Stimulated activated CD4-positive, alpha-beta T cell treated with anti-CD3 and anti-CD28 coated beads, Interleukin-12 subunit alpha, Interleukin-12 subunit beta, amount 100 ng/mL, for 24 hours (primary cell): ENCODE measurements at regions not wholly inside any gene's neighbourhood (a gene's known extent, or its start where the extent isn't known, plus 50 kb on each side); places are given as distances from the start of the nearest gene placed in this dataset.

Experiments
- DNase-seq, 2 experiments: peaks; one replicate each; pipeline ENCODE4 v3.0.0-alpha.2; 2020; ENCODE audit warnings: low read depth in 2 of 2

GRCh38 chr2:58669998-58670397 is 428.9 kb upstream of the FANCL start:
- DNase-seq, result no peak

GRCh38 chr2:58667137-58667774 is 426.1 kb upstream of the FANCL start:
- DNase-seq, result no peak

- DNase-seq, result no peak
Measured at GRCh38 chr2:58666323-58666970, 425.3 kb upstream of the FANCL start.

DNA sequence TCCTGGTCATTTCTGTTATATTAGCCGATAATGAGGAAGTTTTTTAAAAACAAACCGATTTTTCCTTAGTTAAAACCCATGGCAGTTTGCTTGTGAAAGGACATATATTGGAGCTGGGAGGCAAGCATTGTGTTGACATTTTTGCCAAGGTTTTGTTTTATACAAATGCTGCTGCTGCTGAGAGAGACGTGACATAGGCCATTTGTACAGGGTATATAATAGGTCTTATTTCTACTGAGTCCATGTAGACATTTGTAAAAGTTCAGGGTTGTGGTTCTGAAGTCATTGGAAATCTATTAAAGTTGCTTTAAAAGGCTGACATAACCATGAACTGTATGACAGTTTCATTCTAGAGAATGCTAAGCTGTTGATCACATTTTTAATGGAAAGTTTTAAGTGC is 424.0 kb upstream of the FANCL start:
- no peak for DNase-seq

DNA sequence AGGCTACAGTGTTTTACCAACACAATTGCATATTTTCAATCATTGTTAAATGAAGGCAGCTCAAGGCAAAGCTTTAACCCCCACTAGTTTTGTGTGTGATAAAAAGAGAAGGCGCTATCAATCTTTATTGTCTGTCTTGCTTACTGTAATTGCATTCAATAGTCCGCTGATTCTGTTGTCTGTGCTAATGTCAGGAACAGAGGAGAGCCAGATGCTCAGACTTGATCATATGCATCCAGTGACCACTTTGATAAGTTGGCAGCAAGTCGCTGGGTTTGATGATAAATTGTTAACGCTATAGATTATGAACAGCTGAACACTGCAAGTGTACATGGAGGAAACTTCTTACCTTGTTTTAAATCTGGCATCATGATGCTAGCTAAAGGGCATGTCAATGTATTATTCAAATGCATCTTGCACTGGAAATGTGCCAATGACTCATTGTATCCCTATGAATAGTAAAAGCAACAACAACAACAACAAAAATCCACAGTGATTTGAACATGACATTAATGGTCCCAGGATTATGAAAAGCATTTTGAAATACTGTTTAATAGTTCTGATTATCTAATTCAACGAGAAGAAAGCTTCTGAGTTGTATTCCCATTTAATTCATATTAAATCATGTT is 423.5 kb upstream of the FANCL start:
- DNase-seq, result no peak

- DNase-seq, result no peak
Measured at GRCh38 chr2:58660046-58660445, 418.9 kb upstream of the FANCL start.

DNA sequence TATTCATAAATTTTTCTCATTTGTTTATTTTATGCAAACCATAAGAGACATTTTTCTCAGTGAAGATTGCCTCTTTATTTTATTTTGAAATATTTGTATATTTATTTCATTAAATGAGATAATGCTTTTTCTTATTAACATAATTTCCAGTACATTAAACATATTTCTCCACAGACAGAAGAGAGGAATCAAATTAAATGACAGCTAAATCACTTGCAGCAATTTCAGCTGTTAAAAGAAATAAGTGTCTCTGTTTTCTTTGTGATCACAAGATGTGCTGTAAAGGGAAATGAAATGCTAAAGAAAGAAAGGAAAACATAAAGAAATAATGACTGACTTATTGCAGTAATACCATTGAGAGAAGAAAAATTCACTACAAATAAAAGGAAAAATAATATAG is 414.0 kb upstream of the FANCL start:
- DNase-seq, result no peak

DNA sequence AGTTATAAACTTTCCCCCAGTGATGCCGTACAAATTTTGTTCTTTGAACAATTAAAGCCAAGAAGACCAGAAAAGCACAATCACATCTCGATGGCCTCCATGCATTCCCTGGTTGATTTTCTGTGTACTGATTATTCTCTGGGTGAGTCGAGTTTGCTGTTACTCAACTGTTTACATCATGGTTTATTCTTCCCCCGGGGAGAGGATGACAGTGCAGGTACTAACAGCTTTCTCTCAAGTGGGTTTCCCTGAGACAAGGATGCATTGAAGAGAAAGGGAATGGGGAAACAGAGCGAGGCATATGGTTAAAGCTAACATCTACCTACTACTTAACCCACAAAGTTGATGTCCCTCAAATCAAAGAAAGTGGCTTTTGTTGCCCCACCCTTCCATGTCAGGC is 410.8 kb upstream of the FANCL start:
- no peak for DNase-seq

DNA sequence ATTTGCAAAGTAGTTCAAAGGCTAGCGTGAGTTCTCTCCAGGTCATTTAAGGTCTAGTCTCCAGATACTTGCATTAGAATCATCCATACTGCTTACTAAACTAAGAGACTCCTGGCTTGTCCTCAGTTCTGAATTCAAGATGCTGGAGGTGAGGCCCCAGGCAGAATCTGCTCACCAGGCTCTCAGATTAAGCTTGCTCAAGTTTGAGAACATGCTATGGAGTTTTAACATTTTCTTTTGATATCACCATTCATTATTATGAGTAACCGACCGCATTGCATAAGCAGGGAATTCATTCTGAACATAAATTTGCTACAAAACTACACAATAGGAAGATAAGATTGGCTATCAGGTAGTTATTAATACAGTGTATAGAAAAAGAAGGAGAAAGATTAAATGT is 409.7 kb upstream of the FANCL start:
- DNase-seq, result no peak

DNA sequence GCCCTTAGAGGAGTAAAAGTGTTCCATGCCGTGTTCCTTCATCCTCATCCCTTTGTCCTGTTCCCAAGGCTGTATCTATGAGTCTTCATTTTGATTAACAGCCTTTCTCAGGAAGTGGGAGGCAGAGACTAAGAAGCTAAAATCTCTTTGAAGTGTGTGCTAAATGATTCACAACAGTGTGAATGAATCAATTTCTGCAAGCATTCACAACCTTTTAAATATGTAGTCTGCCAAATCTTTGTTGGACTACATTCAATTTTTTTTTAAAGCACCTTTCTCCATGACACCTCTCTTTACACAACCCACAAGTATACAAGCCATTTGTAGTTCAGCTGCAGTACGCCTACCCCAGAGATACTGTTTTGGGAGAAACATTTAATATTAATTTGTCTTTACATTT is 408.6 kb upstream of the FANCL start:
- DNase-seq, result no peak

DNA sequence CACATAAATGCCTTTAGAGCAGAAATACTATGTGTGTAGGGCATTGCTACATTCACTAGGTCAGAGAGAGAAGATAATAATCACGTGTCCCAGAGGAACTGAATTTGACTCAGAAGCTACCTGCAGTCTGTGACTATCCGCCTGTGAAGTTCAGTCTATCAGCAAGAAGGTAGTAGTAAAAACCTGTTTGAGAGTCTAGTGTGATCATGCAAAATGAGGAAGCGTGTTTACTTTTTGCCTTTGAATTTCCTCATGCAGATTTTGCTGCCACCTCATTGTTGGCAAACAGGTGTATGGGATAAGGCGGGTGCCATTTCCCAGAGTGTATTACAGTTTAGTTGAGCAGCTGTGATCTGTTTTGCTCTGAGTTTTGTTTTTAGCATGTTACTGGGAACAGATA is 403.9 kb upstream of the FANCL start:
- DNase-seq, result no peak

- DNase-seq, result no peak
Measured at GRCh38 chr2:58644451-58644850, 403.3 kb upstream of the FANCL start.

DNA sequence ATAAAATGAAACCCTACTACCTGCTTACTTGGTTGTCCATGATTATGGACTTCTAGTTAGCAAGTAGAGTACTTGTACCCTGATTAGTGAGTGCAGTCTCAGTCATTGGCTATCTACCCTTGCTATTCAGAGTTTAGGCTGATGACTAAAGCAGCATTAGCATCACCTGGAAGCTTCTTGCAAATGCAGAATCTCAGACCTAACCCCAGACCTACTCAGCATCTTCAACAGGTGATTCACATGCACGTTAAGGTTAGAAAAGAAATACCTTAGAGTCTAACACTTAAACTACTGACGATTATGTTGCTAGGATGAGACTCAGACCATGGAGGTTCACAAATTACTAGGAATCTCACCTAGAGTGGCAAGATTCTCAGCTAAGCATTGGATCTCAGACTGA is 399.9 kb upstream of the FANCL start:
- DNase-seq, result no peak

- DNase-seq, result no peak
Measured at GRCh38 chr2:58640042-58640441, 398.9 kb upstream of the FANCL start.

GRCh38 chr2:58638256-58638805 is 397.2 kb upstream of the FANCL start:
- DNase-seq, result no peak

GRCh38 chr2:58636872-58637271 is 395.7 kb upstream of the FANCL start:
- no peak for DNase-seq

DNA sequence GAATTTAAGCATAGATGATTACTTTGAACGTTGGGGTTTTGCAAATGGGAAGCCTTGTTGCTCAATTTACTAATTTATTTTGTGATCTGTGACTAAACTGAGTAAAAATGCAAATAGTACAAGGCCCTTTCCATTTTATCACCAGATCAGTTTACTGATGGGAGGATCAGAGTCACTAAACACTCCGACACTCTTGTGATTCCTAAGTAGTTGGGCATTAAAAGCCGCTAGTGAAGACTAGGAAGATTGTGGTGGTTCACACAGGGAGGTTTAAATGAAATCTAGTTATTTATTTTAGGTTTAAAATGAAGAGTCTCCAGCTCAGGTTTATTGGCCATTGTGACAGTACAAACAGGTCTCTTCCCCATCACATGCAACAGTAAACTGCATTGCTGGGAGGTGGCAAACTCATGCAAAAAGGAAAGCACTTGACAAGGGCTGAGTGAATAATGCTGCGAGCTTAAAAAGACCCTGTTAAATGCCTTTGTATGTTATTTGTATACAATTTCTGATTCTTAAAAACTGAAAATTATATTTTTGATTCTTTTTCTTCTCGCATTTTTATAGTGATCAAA is 394.8 kb upstream of the FANCL start:
- no peak for DNase-seq

- no peak for DNase-seq
Measured at GRCh38 chr2:58634653-58635370, 393.7 kb upstream of the FANCL start.

GRCh38 chr2:58633613-58634365 is 392.7 kb upstream of the FANCL start:
- no peak for DNase-seq

- DNase-seq, result no peak
Measured at GRCh38 chr2:58631986-58632385, 390.9 kb upstream of the FANCL start.

DNA sequence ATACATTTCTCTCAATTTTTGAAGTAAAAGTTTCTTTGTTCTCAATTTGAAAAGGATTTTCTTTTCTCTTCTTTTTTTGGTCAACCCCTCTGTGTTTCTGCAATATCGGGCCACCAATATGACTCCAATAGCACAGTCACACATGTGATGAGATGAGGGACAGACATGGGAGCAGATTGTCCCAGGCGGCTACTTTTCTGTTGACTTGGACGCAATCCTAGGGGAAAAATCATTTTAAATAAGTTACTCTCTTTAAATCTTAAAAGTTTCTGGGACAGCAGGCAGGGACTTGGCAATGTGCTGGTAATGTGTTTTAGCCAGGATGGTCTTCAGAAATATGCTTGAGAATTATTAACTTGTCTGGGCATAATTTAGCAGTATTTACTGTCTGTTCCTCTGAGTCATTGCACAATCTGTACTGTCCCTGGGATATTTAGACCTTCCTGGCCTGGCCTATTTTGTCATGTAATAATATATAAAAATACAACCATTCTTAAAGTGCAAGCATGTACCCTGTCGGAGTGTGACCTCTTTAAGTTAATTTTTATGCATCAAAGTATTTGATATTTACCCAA is 388.5 kb upstream of the FANCL start:
- no peak for DNase-seq
